GM12874 (cell line): ENCODE measurements at regions not wholly inside any gene's neighbourhood (a gene's known extent, or its start where the extent isn't known, plus 50 kb on each side); places are given as distances from the start of the nearest gene placed in this dataset.

Source experiments
- TF ChIP-seq, protein P1 (sequence below): IDR thresholded peaks from 2 replicates; pipeline ENCODE4 v1.5.1; 2011; ENCODE audit warnings: low read depth, mild to moderate bottlenecking, control low read depth, low read length, moderate library complexity; ENCODE audit not compliant: insufficient read depth

DNA sequence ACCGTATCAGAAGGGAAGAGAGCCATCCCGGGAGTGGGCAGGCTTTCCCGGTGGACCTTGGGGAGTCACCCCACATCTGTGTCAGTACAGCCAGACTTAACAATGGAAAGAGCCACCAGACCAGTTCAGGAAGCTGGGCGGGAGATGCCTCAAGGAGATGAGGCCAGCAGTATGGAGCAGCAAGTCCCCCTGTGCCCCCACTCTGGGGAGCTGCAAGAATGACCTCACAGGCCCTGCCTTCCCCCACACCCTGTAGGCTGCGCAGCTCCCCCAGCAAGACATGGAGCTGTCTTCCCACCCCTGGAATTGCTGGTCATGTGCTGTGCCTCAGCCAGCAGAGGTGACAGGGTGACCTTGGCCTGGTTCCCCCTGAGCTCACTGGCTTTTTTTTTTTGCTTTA is 76.8 kb upstream of the INSIG1 start:
- TF ChIP-seq, protein P1, sequence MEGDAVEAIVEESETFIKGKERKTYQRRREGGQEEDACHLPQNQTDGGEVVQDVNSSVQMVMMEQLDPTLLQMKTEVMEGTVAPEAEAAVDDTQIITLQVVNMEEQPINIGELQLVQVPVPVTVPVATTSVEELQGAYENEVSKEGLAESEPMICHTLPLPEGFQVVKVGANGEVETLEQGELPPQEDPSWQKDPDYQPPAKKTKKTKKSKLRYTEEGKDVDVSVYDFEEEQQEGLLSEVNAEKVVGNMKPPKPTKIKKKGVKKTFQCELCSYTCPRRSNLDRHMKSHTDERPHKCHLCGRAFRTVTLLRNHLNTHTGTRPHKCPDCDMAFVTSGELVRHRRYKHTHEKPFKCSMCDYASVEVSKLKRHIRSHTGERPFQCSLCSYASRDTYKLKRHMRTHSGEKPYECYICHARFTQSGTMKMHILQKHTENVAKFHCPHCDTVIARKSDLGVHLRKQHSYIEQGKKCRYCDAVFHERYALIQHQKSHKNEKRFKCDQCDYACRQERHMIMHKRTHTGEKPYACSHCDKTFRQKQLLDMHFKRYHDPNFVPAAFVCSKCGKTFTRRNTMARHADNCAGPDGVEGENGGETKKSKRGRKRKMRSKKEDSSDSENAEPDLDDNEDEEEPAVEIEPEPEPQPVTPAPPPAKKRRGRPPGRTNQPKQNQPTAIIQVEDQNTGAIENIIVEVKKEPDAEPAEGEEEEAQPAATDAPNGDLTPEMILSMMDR: no peak

DNA sequence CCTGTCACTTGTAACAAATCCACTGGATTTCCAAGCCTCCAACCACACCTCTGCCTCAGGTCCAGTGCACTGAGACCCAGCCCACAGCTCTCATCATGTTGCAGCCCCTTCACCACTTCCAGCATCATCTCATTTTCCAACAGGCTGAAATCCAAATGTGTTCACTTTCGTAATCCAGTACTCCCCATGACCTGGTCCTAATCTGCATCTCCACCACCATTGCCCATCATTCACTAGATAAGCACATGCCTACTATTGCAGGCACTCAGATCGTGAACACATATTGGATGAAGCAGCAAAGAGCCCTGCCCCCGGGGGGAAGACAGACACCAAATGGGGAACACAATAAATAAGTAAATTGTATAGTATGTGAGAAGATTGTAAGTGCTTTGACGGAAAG is 76.1 kb upstream of the INSIG1 start:
- TF ChIP-seq, protein P1: no peak

DNA sequence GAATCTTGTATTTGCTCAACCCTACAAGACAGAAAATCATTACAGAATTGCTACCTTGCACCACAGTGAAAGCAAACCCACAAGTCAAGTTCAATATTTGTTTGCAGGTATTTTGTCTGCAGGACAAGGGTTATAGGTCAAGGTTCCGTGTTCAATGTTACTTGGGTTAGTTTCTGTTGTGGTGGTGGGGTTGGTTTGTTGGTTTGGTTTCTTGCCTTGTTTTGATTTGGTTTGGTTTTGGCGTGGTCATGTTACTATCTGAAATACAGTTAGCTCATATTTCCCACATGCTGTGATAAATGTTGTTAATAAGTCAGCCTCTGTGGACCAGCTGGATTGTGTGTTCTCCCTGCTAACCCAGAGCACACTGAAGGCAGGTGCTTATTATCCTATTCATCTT is 75.6 kb upstream of the INSIG1 start:
- TF ChIP-seq, protein P1: no peak

DNA sequence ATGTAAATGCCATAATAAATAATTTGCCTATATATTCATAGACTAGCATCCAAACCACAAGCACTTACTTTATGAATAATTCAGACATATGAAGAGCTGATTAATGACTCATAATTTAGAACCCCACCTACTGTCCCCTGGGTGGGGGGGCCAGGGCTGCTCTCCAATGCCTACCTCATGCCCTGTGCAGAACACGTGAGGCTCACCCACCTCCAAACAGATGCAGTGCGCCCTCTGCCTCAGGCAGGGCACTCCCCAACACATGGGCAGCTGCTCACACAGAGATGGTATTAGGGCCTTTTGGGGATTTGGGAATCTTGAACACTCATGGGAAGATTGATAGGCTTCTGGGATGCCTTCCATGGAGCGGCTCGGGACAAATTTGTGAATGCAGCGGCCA is 75.1 kb upstream of the INSIG1 start:
- TF ChIP-seq, protein P1: no peak

DNA sequence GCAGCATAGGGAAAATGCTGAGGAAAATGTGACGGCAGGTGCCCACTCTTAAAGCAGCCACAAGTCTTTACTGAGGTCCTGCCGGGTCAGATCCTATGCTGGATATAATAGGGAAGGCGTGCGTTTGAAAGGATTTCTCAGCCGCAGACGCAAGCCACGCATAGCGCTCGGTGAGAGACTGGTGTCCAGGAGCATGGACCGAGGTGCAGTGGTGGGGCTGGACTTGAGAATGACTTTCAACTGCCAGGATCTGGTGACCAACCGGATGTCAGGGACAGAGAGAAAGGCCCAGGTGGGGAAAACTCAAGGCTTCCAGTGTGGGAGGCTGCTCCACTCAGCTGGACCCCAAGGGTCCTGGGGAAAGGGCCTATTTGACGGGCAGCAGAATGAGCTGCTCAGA is 74.7 kb upstream of the INSIG1 start:
- TF ChIP-seq, protein P1: no peak

DNA sequence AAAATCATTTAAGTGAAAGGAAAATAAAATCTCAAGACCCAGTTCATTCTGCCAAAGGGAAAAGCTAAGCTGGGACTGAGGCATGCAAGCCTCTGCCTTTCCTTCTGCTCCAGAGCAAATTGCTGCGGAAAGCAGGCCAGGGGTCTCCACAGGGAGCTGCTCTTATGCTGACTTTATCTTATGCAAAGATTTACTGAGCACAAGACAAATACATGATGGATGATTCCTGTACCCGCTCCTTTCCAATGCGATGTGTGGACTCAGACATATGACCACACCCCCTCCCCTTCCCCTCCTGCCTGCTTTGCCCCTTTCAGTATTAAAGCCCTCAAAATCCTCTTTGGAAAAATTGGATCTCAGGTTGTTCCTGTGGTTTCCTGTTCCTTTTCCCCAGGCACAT is 74.2 kb upstream of the INSIG1 start:
- TF ChIP-seq, protein P1: no peak

DNA sequence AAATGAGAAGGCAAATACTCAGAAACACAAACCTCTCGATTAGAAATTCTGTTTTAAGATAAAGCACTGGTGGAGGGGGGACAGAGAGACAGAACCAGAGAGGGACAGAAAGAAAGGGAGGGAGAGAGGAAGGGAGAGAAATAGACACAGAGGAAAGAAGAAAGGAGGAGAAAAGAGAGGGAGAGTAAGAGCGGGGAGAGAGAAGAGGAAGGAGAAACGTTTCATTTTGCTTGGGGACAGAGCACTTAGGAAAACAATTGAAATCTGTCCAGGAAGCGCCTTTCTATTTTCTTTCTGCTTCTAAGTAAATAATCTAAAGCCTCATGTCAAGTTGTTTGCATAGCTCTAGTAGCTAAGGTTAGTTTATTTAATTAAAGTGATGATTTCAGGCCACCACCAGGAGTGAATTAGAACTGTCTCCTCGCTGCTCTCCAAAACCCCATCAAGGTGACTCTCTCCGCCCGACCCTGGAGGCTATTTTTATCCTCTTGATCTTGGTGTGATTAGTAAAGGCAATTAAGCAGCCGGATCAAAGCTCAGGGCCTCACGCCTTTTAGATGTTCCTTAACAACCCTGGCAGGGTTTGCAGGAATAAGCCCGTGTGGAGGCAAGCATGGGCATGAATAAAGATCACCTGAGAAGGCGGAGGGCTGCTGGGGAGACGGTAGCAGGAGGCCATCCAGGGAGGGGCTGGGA is 73.4 kb upstream of the INSIG1 start:
- TF ChIP-seq, protein P1: no peak
